Thoracic aorta (tissue), 2 donors: ENCODE measurements at regions not wholly inside any gene's neighbourhood (a gene's known extent, or its start where the extent isn't known, plus 50 kb on each side); places are given as distances from the start of the nearest gene placed in this dataset.

ENCODE experiments used
- ATAC-seq: fragments of 150-250 bp; one replicate; pipeline ENCODE4 v1.8.0; 2017; ENCODE audit warnings: low read depth; ENCODE audit not compliant: insufficient number of reproducible peaks, low FRiP score
- DNase-seq: peaks from one replicate; pipeline ENCODE4 v3.0.0-alpha.2; 2020; ENCODE audit warnings: low spot score
- H3K27ac ChIP-seq, 2 donors: fragments of 200-600 bp; sonication (generic); 1 replicate in 1 of 2; 2 replicates in 1 of 2; pipeline ENCODE4 v1.5.1; 2016; ENCODE audit warnings: mild to moderate bottlenecking in 2 of 2, moderate library complexity in 2 of 2
- H3K27me3 ChIP-seq: fragments of 200-600 bp; sonication (generic); replicated peaks from 2 replicates; pipeline ENCODE4 v1.6.0; 2016; ENCODE audit warnings: mild to moderate bottlenecking; ENCODE audit not compliant: insufficient read depth
- H3K36me3 ChIP-seq: fragments of 200-600 bp; sonication (generic); one replicate; pipeline ENCODE4 v1.5.1; 2016
- H3K4me1 ChIP-seq, 2 donors: fragments of 200-600 bp; sonication (generic); 1 replicate in 1 of 2; 2 replicates in 1 of 2; pipeline versions ENCODE4 v1.5.1 to v1.6.0; 2016; ENCODE audit warnings: low read depth in 2 of 2, mild to moderate bottlenecking in 1 of 2; ENCODE audit not compliant: control insufficient read depth in 1 of 2
- H3K4me3 ChIP-seq: fragments of 200-600 bp; sonication (generic); 2 replicates; pipeline ENCODE4 v1.5.1; 2016; ENCODE audit warnings: mild to moderate bottlenecking
- H3K9me3 ChIP-seq: fragments of 200-600 bp; sonication (generic); 2 replicates; pipeline ENCODE4 v1.5.1; 2016
- CTCF ChIP-seq: fragments of 200-600 bp; sonication (generic); IDR thresholded peaks from one replicate; pipeline ENCODE4 v1.5.1; 2019; ENCODE audit warnings: antibody characterized with exemption

GRCh38 chr6:78515271-78515670 is 352.1 kb upstream of the IRAK1BP1 start:
- DNase-seq: no peak
- H3K9me3 ChIP-seq: no peaks in the 10 kb centered on the region
- no peak for TF ChIP-seq CTCF
- H3K27me3 ChIP-seq: no peaks in the 10 kb centered on the region
- H3K27ac ChIP-seq: no peak overlapping the region
- no peaks in the 10 kb centered on the region for H3K4me1 ChIP-seq
- no peaks in the 10 kb centered on the region for H3K36me3 ChIP-seq
- H3K4me3 ChIP-seq: no peak overlapping the region
- no peak for ATAC-seq

DNA sequence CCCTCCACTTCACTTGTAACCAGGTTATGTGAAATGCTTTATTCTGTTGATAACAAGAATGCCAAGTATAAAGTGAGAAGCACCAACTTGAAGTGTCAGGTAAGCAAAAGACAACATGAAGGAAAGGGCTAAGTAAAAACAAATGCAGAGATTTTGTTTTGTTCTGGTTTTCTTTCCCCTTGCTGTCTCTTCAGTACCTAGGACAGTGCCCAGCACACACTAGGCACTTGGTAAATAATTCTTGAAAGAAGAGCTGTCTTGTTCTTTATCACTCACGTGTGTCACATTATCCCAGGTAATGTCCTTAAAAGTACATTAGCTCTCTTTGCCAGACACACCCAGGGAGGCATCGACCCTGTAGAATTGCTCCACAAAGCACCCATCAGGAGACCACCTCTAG is 350.0 kb upstream of the IRAK1BP1 start:
- no peaks in the 10 kb centered on the region for H3K36me3 ChIP-seq

DNA sequence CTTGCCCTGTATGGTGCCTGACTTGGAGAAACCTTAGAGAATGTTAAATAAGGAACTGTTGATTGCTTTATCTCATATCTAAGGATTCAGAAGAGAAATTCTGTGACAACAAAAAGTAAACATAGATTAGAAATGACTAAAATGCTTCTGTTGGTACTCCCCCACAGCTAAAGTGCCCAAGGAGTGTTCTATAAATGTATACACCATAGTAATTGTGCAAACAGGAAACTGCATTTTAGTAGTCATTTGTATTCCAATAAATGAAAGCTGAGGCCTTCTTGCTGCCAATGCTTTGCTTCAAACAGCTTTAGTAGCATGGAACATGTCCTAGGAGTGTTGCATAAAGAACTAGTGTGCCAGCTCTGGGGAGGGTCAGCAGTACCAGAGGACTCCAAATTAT is 343.7 kb upstream of the IRAK1BP1 start:
- H3K4me1 ChIP-seq: peaks cover 0 to 15% of the 10 kb centered on the region in 2 donors
- no peaks in the 10 kb centered on the region for H3K36me3 ChIP-seq
- DNase-seq (no peak), ATAC-seq (no peak)
- H3K9me3 ChIP-seq: no peaks in the 10 kb centered on the region
- H3K27me3 ChIP-seq: no peaks in the 10 kb centered on the region
- no peak overlapping the region for H3K4me3 ChIP-seq
- H3K27ac ChIP-seq: no peak overlapping the region
- TF ChIP-seq CTCF: no peak

More for the DNA sequence above, 350.0 kb upstream of the IRAK1BP1 start:
- DNase-seq (no peak), ATAC-seq (no peak)
- H3K4me1 ChIP-seq: no peaks in the 10 kb centered on the region
- H3K27ac ChIP-seq: no peak overlapping the region
- no peaks in the 10 kb centered on the region for H3K9me3 ChIP-seq
- no peak for TF ChIP-seq CTCF
- no peak overlapping the region for H3K4me3 ChIP-seq
- no peaks in the 10 kb centered on the region for H3K27me3 ChIP-seq

- Histone ChIP-seq H3K27ac (peak overlapping the region in 1 of 2 donors; percentile 2), H3K9me3 (no peaks in the 10 kb centered on the region)
Measured at GRCh38 chr6:78525976-78526375, 341.4 kb upstream of the IRAK1BP1 start.

DNA sequence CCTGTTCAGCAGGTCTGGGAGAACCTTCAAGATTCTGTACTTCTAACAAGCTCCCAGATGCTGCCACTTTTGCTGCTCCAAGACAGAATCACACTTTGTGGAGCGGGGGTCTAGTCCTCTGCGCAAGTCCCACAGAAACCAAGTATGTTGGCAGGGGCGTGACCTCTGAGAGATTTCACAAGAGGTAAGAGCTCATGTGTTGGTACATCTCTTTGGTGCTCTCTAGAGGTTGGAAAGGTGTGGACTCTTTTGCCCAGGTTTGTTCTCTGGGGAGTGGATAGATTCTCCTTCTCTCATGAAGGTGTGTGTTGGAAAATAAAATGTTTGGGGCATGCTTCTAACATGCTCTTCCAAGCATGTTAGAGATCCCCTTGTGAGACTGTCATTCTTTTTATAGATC is 340.9 kb upstream of the IRAK1BP1 start:
- Histone ChIP-seq H3K4me1 (peaks cover 0 to 15% of the 10 kb centered on the region in 2 donors), H3K27ac (peak overlapping the region; percentile 2 to 49), H3K9me3 (no peaks in the 10 kb centered on the region), H3K27me3 (no peaks in the 10 kb centered on the region), H3K4me3 (no peak overlapping the region), H3K36me3 (no peaks in the 10 kb centered on the region)
- TF ChIP-seq CTCF: no peak
- DNase-seq: no peak
- ATAC-seq: no peak

More at GRCh38 chr6:78525976-78526375, 341.4 kb upstream of the IRAK1BP1 start:
- Histone ChIP-seq H3K4me1 (peaks cover 0 to 15% of the 10 kb centered on the region in 2 donors), H3K36me3 (no peaks in the 10 kb centered on the region), H3K27me3 (no peaks in the 10 kb centered on the region), H3K4me3 (no peak overlapping the region)
- DNase-seq: no peak
- ATAC-seq: no peak
- no peak for TF ChIP-seq CTCF
